C4-2B (cell line): ENCODE measurements at regions not wholly inside any gene's neighbourhood (a gene's known extent, or its start where the extent isn't known, plus 50 kb on each side); places are given as distances from the start of the nearest gene placed in this dataset.

Experiments used
- CTCF ChIP-seq: fragments of 450-650 bp; conservative IDR thresholded peaks from 2 replicates; pipeline ENCODE4 v1.5.1; 2017; ENCODE audit warnings: mild to moderate bottlenecking
- ZFX ChIP-seq: fragments of 450-650 bp; IDR thresholded peaks from 2 replicates; pipeline ENCODE4 v1.6.1; 2017

DNA sequence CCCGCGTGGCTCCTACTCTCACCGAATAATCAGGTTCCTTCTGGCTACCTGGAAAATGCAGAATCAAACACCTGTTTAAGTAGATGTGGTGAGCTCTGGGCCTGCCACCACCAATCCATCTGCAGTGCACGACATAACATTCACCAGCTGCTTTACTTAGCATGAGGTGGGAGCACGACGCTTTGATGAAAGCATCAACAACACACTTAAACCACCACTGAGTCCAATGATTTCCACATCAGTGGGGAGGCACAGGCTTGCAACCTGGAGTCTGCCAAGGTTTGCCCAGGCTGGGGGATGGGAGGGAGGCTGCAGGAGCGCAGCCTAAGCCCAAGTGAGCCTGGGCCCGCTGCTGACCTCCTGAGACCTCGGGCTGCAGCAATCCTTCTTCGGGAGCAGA is 415.5 kb downstream of the MEIS1 start:
- TF ChIP-seq CTCF (no peak), ZFX (no peak)
